ENCODE measurements at regions not wholly inside any gene's neighbourhood (a gene's known extent, or its start where the extent isn't known, plus 50 kb on each side); places are given as distances from the start of the nearest gene placed in this dataset.

- no peak for DNase-seq (ENCODE audit: low spot score)
Measured at GRCh38 chr4:184528713-184529112, 54.4 kb upstream of the IRF2 start.

- DNase-seq (ENCODE audit: low spot score): no peak
Measured at GRCh38 chr4:184528051-184528450, 53.7 kb upstream of the IRF2 start.

- no peak for DNase-seq (ENCODE audit: low spot score)
Measured at GRCh38 chr4:184526228-184526627, 51.9 kb upstream of the IRF2 start.

Data from putamen (tissue), 1 donor.